HEK293 (cell line): ENCODE measurements at regions not wholly inside any gene's neighbourhood (a gene's known extent, or its start where the extent isn't known, plus 50 kb on each side); places are given as distances from the start of the nearest gene placed in this dataset.

Experiments
- CTCF ChIA-PET: fragments of 350-600 bp; formaldehyde crosslinking; extraction: SDS; loops from one replicate; lab custom pipeline; 2021; ENCODE audit warnings: antibody characterized with exemption; lab: Yijun Ruan, JAX
- POLR2A ChIA-PET: fragments of 300-600 bp; formaldehyde crosslinking; extraction: SDS; loops from one replicate; lab custom pipeline; 2020; ENCODE audit warnings: antibody characterized with exemption, inconsistent platforms; lab: Yijun Ruan, JAX
- H3K27ac ChIP-seq: fragments of 200-500 bp; sonication (Bioruptor generic); 2 replicates; pipeline ENCODE4 v1.5.1; 2014; ENCODE audit warnings: low read depth, low read length, control low read depth, inconsistent platforms; ENCODE audit errors: extremely low read depth
- H3K36me3 ChIP-seq, 2 experiments: fragments of 200-500 bp in 1 of 2; sonication (Bioruptor generic) in 1 of 2; 1 replicate in 1 of 2; 2 replicates in 1 of 2; pipeline ENCODE4 v1.5.1; 2014 to 2017; ENCODE audit warnings: inconsistent platforms in 2 of 2, low read length in 2 of 2; ENCODE audit not compliant: control insufficient read depth in 2 of 2, insufficient read depth in 1 of 2
- H3K4me1 ChIP-seq: fragments of 200-500 bp; sonication (Bioruptor generic); 2 replicates; pipeline ENCODE4 v1.5.1; 2014; ENCODE audit warnings: mild to moderate bottlenecking, low read length, inconsistent platforms; ENCODE audit not compliant: control insufficient read depth, insufficient read depth
- H3K4me3 ChIP-seq: 2 replicates; pipeline ENCODE4 v1.5.1; 2011; ENCODE audit warnings: low read depth, mild to moderate bottlenecking, control low read depth, low read length, moderate library complexity
- H3K9me3 ChIP-seq: fragments of 200-500 bp; sonication (Bioruptor generic); 2 replicates; pipeline ENCODE4 v1.5.1; 2014; ENCODE audit warnings: low read depth, low read length, inconsistent platforms; ENCODE audit not compliant: control insufficient read depth, insufficient read depth
- KLF1 ChIP-seq: fragments of 450-650 bp; formaldehyde crosslinking; IDR thresholded peaks from 2 replicates; pipeline ENCODE4 v1.5.1; 2016; ENCODE audit warnings: missing biosample characterization, missing genetic modification characterization
- MZF1 ChIP-seq: fragments of 450-650 bp; formaldehyde crosslinking; IDR thresholded peaks from 2 replicates; pipeline ENCODE4 v1.5.1; 2017; ENCODE audit warnings: missing biosample characterization, missing genetic modification characterization, borderline replicate concordance
- OSR2 ChIP-seq: fragments of 450-650 bp; formaldehyde crosslinking; IDR thresholded peaks from 2 replicates; pipeline ENCODE4 v1.5.1; 2016; ENCODE audit warnings: missing biosample characterization, missing genetic modification characterization
- PBX3 ChIP-seq: sonication (generic); formaldehyde crosslinking; IDR thresholded peaks from 2 replicates; pipeline ENCODE4 v1.8.1; 2022; ENCODE audit warnings: mild to moderate bottlenecking, moderate library complexity, missing genetic modification reagents
- SP2 ChIP-seq: fragments of 450-650 bp; formaldehyde crosslinking; IDR thresholded peaks from 2 replicates; pipeline ENCODE4 v1.5.1; 2016; ENCODE audit warnings: missing biosample characterization, missing genetic modification characterization
- TSHZ1 ChIP-seq: fragments of 450-650 bp; formaldehyde crosslinking; IDR thresholded peaks from 2 replicates; pipeline ENCODE4 v1.5.1; 2016; ENCODE audit warnings: missing biosample characterization, missing genetic modification characterization, borderline replicate concordance
- ZBTB20 ChIP-seq: fragments of 450-650 bp; formaldehyde crosslinking; IDR thresholded peaks from 2 replicates; pipeline ENCODE4 v1.5.1; 2016; ENCODE audit warnings: missing biosample characterization, missing genetic modification characterization
- ZNF138 ChIP-seq: fragments of 450-650 bp; formaldehyde crosslinking; IDR thresholded peaks from 2 replicates; pipeline ENCODE4 v1.5.1; 2016; ENCODE audit warnings: missing biosample characterization, missing genetic modification characterization, borderline replicate concordance
- ZNF157 ChIP-seq: fragments of 450-650 bp; formaldehyde crosslinking; IDR thresholded peaks from 2 replicates; pipeline ENCODE4 v1.5.1; 2016; ENCODE audit warnings: missing biosample characterization, missing genetic modification characterization
- ZNF175 ChIP-seq: fragments of 450-650 bp; formaldehyde crosslinking; IDR thresholded peaks from 2 replicates; pipeline ENCODE4 v1.5.1; 2016; ENCODE audit warnings: missing biosample characterization, missing genetic modification characterization
- ZNF404 ChIP-seq: fragments of 450-650 bp; formaldehyde crosslinking; IDR thresholded peaks from 2 replicates; pipeline ENCODE4 v1.5.1; 2017; ENCODE audit warnings: missing biosample characterization, missing genetic modification characterization
- ZNF449 ChIP-seq: fragments of 450-650 bp; formaldehyde crosslinking; IDR thresholded peaks from 2 replicates; pipeline ENCODE4 v1.5.1; 2017; ENCODE audit warnings: missing biosample characterization, mild to moderate bottlenecking, missing genetic modification characterization, moderate library complexity
- ZNF473 ChIP-seq: fragments of 450-650 bp; formaldehyde crosslinking; IDR thresholded peaks from 2 replicates; pipeline ENCODE4 v1.5.1; 2017; ENCODE audit warnings: missing biosample characterization, missing genetic modification characterization
- ZNF558 ChIP-seq: fragments of 450-650 bp; formaldehyde crosslinking; IDR thresholded peaks from 2 replicates; pipeline ENCODE4 v1.5.1; 2016; ENCODE audit warnings: missing biosample characterization, missing genetic modification characterization
- ZNF621 ChIP-seq: fragments of 450-650 bp; formaldehyde crosslinking; IDR thresholded peaks from 2 replicates; pipeline ENCODE4 v1.5.1; 2017; ENCODE audit warnings: missing biosample characterization, missing genetic modification characterization
- ZNF692 ChIP-seq: fragments of 450-650 bp; formaldehyde crosslinking; IDR thresholded peaks from 2 replicates; pipeline ENCODE4 v1.5.1; 2016; ENCODE audit warnings: missing biosample characterization, missing genetic modification characterization

- no peak for TF ChIP-seq PBX3
- Histone ChIP-seq H3K36me3 (no peaks in the 10 kb centered on the region), H3K4me1 (peaks cover 5% of the 10 kb centered on the region; the same call in 1 of the 2 replicates), H3K27ac (no peak overlapping the region), H3K9me3 (no peaks in the 10 kb centered on the region), H3K4me3 (no peak overlapping the region)
- POLR2A ChIA-PET = no interaction called here
- CTCF ChIA-PET = interaction anchor here (0.7 kb wide), 1 partner anchor 18 kb away, joined by 3 read pairs; no protein-coding TSS in a partner anchor
Observed at GRCh38 chr1:228824366-228824765, 89.1 kb downstream of the RHOU start.

GRCh38 chr1:228825041-228825440 is 89.8 kb downstream of the RHOU start:
- POLR2A ChIA-PET = no interaction called here
- CTCF ChIA-PET = interaction anchor here (0.6 to 1.4 kb wide), 4 partner anchors 13 to 311 kb away, joined by 3 to 6 read pairs (median 6); no protein-coding TSS in a partner anchor
- peaks cover 5% of the 10 kb centered on the region for H3K4me1 ChIP-seq
- TF ChIP-seq ZNF157 (tag by site-specific recombination) (no peak), ZNF138 (no peak), ZNF175 (no peak), ZNF558 (tag by site-specific recombination) (0 out of 2 replicates have a peak, but pooled peaks have one; percentile 24)
- no peaks in the 10 kb centered on the region for H3K36me3 ChIP-seq
- no peak overlapping the region for H3K27ac ChIP-seq
- H3K4me3 ChIP-seq = no peak overlapping the region
- H3K9me3 ChIP-seq = no peaks in the 10 kb centered on the region

GRCh38 chr1:228825840-228826484 is 90.7 kb downstream of the RHOU start:
- no peaks in the 10 kb centered on the region for H3K9me3 ChIP-seq
- CTCF ChIA-PET = interaction anchor here (1.4 kb wide), 1 partner anchor 12 kb away, joined by 6 read pairs; no protein-coding TSS in a partner anchor
- no peak for TF ChIP-seq ZNF473 (tag by site-specific recombination)
- peak; percentile 90; the same call in 1 of the 2 replicates for TF ChIP-seq MZF1
- TF ChIP-seq, all 188 proteins: peak for 1
- no peaks in the 10 kb centered on the region for H3K36me3 ChIP-seq
- no peak overlapping the region for H3K27ac ChIP-seq
- H3K4me3 ChIP-seq = no peak overlapping the region
- POLR2A ChIA-PET = no interaction called here
- H3K4me1 ChIP-seq = peaks cover 12% of the 10 kb centered on the region

GRCh38 chr1:228827019-228827418 is 91.7 kb downstream of the RHOU start:
- TF ChIP-seq ZNF621 (tag by site-specific recombination) = no peak
- TF ChIP-seq ZNF404 (tag by site-specific recombination) = no peak
- peak; percentile 57; the same call in 1 of the 2 replicates for TF ChIP-seq KLF1 (tag by site-specific recombination)
- TF ChIP-seq TSHZ1 (tag by site-specific recombination) = no peak
- peak; percentile 64; the same call in 1 of the 2 replicates for TF ChIP-seq OSR2 (tag by site-specific recombination)
- 0 out of 2 replicates have a peak, but pooled peaks have one; percentile 24 for TF ChIP-seq ZBTB20 (tag by site-specific recombination)
- TF ChIP-seq ZNF692 = no peak
- peak; percentile 21; the same call in 1 of the 2 replicates for TF ChIP-seq SP2
- TF ChIP-seq ZNF449 (tag by site-specific recombination) = peak; percentile 27; the same call in 1 of the 2 replicates
- Histone ChIP-seq H3K36me3 (no peaks in the 10 kb centered on the region), H3K4me3 (no peak overlapping the region), H3K9me3 (no peaks in the 10 kb centered on the region), H3K27ac (no peak overlapping the region), H3K4me1 (peaks cover 17% of the 10 kb centered on the region)
- CTCF ChIA-PET = interaction anchor here (0.6 to 1.0 kb wide), 3 partner anchors 44 to 287 kb away, joined by 3 to 5 read pairs (median 4); no protein-coding TSS in a partner anchor
- POLR2A ChIA-PET = no interaction called here
